ENCODE measurements at regions not wholly inside any gene's neighbourhood (a gene's known extent, or its start where the extent isn't known, plus 50 kb on each side); places are given as distances from the start of the nearest gene placed in this dataset.

- no peak for DNase-seq (ENCODE audit: low spot score)
- ChIA-PET POLR2A (ENCODE audit: low non-redundant PET) (no interaction called here), CTCF (no interaction called here)
- H3K9me3 ChIP-seq (ENCODE audit: low read depth, low read length, poor library complexity, severe bottlenecking) = no peaks in the 10 kb centered on the region
- no TSS peak for BruUV-seq (replicated peaks)
- no peak overlapping the region for H3K4me3 ChIP-seq (ENCODE audit: low read depth, low read length, poor library complexity, severe bottlenecking)
- intact Hi-C loops (cut with micrococcal nuclease; ENCODE audit: unreplicated experiment) = no loop called here
- H3K4me1 ChIP-seq (ENCODE audit: insufficient read depth, low read length, poor library complexity, severe bottlenecking) = peaks cover 6% of the 10 kb centered on the region
- TF ChIP-seq CTCF (conservative IDR thresholded peaks at IDR 0.05; ENCODE audit: low read depth, low read length) (no peak), EZH2 (IDR thresholded peaks at IDR 0.05; ENCODE audit: borderline replicate concordance, low read depth, low read length, poor library complexity, severe bottlenecking) (no peak)
- no peak overlapping the region for H3K27ac ChIP-seq (ENCODE audit: low read depth, low read length, poor library complexity, severe bottlenecking)
- H3K27me3 ChIP-seq (replicated peaks; ENCODE audit: insufficient read depth, low read depth, low read length, poor library complexity) = no peaks in the 10 kb centered on the region
- no peaks in the 10 kb centered on the region for H3K36me3 ChIP-seq (ENCODE audit: insufficient read depth, low read length, poor library complexity, severe bottlenecking)
Measured at GRCh38 chr11:15801616-15802015, 554.7 kb downstream of the SOX6 start.

GRCh38 chr11:15805726-15806125 lies 550.6 kb downstream of the SOX6 start:
- Histone ChIP-seq H3K36me3 (ENCODE audit: insufficient read depth, low read length, poor library complexity, severe bottlenecking) (no peaks in the 10 kb centered on the region), H3K27me3 (replicated peaks; ENCODE audit: insufficient read depth, low read depth, low read length, poor library complexity) (no peaks in the 10 kb centered on the region), H3K27ac (ENCODE audit: low read depth, low read length, poor library complexity, severe bottlenecking) (no peak overlapping the region), H3K9me3 (ENCODE audit: low read depth, low read length, poor library complexity, severe bottlenecking) (no peaks in the 10 kb centered on the region), H3K4me1 (ENCODE audit: insufficient read depth, low read length, poor library complexity, severe bottlenecking) (peaks cover 18% of the 10 kb centered on the region), H3K4me3 (ENCODE audit: low read depth, low read length, poor library complexity, severe bottlenecking) (no peak overlapping the region)
- DNase-seq (ENCODE audit: low spot score) = peak; percentile 24
- no TSS peak for BruUV-seq (replicated peaks)
- ChIA-PET CTCF (no interaction called here), POLR2A (ENCODE audit: low non-redundant PET) (no interaction called here)
- intact Hi-C loops (cut with micrococcal nuclease; ENCODE audit: unreplicated experiment) = no loop called here
- TF ChIP-seq EZH2 (IDR thresholded peaks at IDR 0.05; ENCODE audit: borderline replicate concordance, low read depth, low read length, poor library complexity, severe bottlenecking) (no peak), CTCF (conservative IDR thresholded peaks at IDR 0.05; ENCODE audit: low read depth, low read length) (no peak)

- DNase-seq (ENCODE audit: low spot score) = no peak
- Histone ChIP-seq H3K27me3 (replicated peaks; ENCODE audit: insufficient read depth, low read depth, low read length, poor library complexity) (no peaks in the 10 kb centered on the region), H3K9me3 (ENCODE audit: low read depth, low read length, poor library complexity, severe bottlenecking) (no peaks in the 10 kb centered on the region), H3K4me1 (ENCODE audit: insufficient read depth, low read length, poor library complexity, severe bottlenecking) (peaks cover 18% of the 10 kb centered on the region), H3K36me3 (ENCODE audit: insufficient read depth, low read length, poor library complexity, severe bottlenecking) (no peaks in the 10 kb centered on the region), H3K27ac (ENCODE audit: low read depth, low read length, poor library complexity, severe bottlenecking) (no peak overlapping the region), H3K4me3 (ENCODE audit: low read depth, low read length, poor library complexity, severe bottlenecking) (no peak overlapping the region)
- intact Hi-C loops (cut with micrococcal nuclease; ENCODE audit: unreplicated experiment) = no loop called here
- ChIA-PET POLR2A (ENCODE audit: low non-redundant PET) (no interaction called here), CTCF (no interaction called here)
- TF ChIP-seq EZH2 (IDR thresholded peaks at IDR 0.05; ENCODE audit: borderline replicate concordance, low read depth, low read length, poor library complexity, severe bottlenecking) = no peak
- no peak for TF ChIP-seq CTCF (conservative IDR thresholded peaks at IDR 0.05; ENCODE audit: low read depth, low read length)
- BruUV-seq (replicated peaks) = no TSS peak
Measured at GRCh38 chr11:15806217-15806616, 550.1 kb downstream of the SOX6 start.
